ENCODE measurements at regions not wholly inside any gene's neighbourhood (a gene's known extent, or its start where the extent isn't known, plus 50 kb on each side); places are given as distances from the start of the nearest gene placed in this dataset.

DNA sequence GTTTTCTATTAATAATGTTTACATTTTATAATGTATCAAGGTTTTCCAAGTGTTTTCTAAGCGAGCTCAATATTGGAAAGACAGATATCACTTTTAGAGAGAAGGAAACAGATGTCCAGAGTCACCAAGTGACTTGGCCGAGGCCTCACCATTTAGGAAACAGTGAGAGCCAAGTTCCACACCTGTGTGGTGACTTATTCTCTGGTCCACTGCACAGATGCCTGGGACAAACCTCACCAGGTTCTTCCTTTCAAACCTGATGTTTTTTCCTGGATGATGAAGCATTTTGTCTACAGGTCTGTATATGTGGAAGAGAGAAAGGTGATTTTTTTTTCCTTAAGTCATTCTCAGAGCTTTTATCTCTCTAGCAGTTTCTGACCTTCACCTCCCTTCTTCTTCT is 280.7 kb downstream of the LPIN1 start:
- TF ChIP-seq, protein P1, sequence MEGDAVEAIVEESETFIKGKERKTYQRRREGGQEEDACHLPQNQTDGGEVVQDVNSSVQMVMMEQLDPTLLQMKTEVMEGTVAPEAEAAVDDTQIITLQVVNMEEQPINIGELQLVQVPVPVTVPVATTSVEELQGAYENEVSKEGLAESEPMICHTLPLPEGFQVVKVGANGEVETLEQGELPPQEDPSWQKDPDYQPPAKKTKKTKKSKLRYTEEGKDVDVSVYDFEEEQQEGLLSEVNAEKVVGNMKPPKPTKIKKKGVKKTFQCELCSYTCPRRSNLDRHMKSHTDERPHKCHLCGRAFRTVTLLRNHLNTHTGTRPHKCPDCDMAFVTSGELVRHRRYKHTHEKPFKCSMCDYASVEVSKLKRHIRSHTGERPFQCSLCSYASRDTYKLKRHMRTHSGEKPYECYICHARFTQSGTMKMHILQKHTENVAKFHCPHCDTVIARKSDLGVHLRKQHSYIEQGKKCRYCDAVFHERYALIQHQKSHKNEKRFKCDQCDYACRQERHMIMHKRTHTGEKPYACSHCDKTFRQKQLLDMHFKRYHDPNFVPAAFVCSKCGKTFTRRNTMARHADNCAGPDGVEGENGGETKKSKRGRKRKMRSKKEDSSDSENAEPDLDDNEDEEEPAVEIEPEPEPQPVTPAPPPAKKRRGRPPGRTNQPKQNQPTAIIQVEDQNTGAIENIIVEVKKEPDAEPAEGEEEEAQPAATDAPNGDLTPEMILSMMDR (IDR thresholded peaks at IDR 0.05): no peak
- TF ChIP-seq POLR2A (IDR thresholded peaks at IDR 0.05): no peak

All from right lobe of liver (tissue), 4 donors.